Hepatocyte (in vitro differentiated cells): ENCODE measurements at regions not wholly inside any gene's neighbourhood (a gene's known extent, or its start where the extent isn't known, plus 50 kb on each side); places are given as distances from the start of the nearest gene placed in this dataset.

Source experiments
- CTCF ChIP-seq: fragments of 200-600 bp; sonication (generic); IDR thresholded peaks from 2 replicates; pipeline ENCODE4 v1.5.1; 2016; ENCODE audit warnings: antibody characterized with exemption, mild to moderate bottlenecking; ENCODE audit not compliant: poor library complexity
- EZH2 ChIP-seq: fragments of 200-600 bp; sonication (generic); IDR thresholded peaks from 2 replicates; pipeline ENCODE4 v1.6.1; 2016; ENCODE audit warnings: antibody characterized with exemption, mild to moderate bottlenecking, borderline replicate concordance
- EZH2phosphoT487 ChIP-seq: fragments of 200-600 bp; sonication (generic); IDR thresholded peaks from one replicate; pipeline ENCODE4 v1.6.1; 2018; ENCODE audit warnings: antibody characterized with exemption, mild to moderate bottlenecking, low read depth, moderate library complexity; ENCODE audit not compliant: unreplicated experiment, severe bottlenecking

DNA sequence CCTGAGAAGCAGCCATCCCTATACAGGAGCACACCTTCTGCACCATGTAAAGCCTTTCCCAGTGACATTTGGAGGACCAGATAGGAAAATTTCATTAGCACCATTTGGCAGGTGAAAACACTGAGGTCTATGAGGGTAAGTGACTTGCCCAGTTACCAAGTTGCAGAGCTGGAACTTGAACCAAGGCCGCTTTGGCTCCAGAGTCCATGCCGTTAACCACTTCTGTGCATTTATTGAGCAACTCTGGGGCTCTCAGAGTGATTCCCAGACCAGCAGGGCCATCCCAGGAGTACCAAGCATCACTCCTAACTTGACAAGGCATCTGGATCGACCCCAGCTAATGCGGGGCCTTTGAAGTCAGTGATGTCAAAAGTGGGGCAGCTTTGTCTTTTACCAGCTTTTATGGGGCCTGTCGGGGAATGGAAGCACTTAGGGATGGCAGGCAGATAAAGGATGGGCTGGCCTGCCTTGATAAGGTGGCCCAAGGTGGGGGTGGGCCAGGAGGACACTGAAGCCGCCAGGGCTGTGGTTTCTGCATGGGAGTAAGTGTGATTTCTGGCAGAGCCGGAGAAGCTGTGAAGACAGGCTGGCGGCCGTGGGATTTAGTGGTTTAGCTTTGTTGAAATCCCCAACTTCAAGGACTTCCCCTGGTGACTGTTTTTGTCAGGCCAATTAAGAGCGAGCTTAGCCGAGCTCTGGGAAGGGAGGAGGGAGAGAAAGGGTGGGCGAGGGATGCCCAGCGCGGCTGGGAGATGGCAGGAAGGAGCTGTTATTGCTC, 127.3 kb downstream of the MACROH2A1 start:
- TF ChIP-seq CTCF: no peak
- no peak for TF ChIP-seq EZH2
- no peak for TF ChIP-seq EZH2phosphoT487
